RWPE1 (cell line): ENCODE measurements at regions not wholly inside any gene's neighbourhood (a gene's known extent, or its start where the extent isn't known, plus 50 kb on each side); places are given as distances from the start of the nearest gene placed in this dataset.

Experiments
- CTCF ChIA-PET: fragments of 350-600 bp; sonication (Branson Sonifier 250); formaldehyde crosslinking; extraction: SDS; loops from one replicate; lab custom pipeline; 2021; lab: Yijun Ruan, JAX
- POLR2A ChIA-PET: fragments of 400-600 bp; formaldehyde crosslinking; extraction: SDS; loops from one replicate; lab custom pipeline; 2020; ENCODE audit warnings: antibody characterized with exemption; ENCODE audit not compliant: low non-redundant PET; lab: Yijun Ruan, JAX
- DNase-seq: peaks from one replicate; pipeline ENCODE4 v3.0.0; 2012; ENCODE audit warnings: low spot score
- H3K27ac ChIP-seq: fragments of 450-650 bp; 2 replicates; pipeline ENCODE4 v1.5.1; 2017
- CTCF ChIP-seq: fragments of 450-650 bp; conservative IDR thresholded peaks from 2 replicates; pipeline ENCODE4 v1.5.1; 2017; ENCODE audit warnings: low read depth, mild to moderate bottlenecking

GRCh38 chr4:85107553-85107952 lies 141.1 kb upstream of the WDFY3 start:
- H3K27ac ChIP-seq = no peak overlapping the region
- DNase-seq = no peak
- ChIA-PET POLR2A (no interaction called here), CTCF (interaction anchor here (0.5 kb wide), 1 partner anchor 19 kb away, joined by 4 read pairs; no protein-coding TSS in a partner anchor)
- TF ChIP-seq CTCF = no peak

GRCh38 chr4:85113706-85114105 lies 147.2 kb upstream of the WDFY3 start:
- no peak for TF ChIP-seq CTCF
- H3K27ac ChIP-seq = no peak overlapping the region
- ChIA-PET POLR2A (no interaction called here), CTCF (no interaction called here)
- DNase-seq = no peak

GRCh38 chr4:85114526-85114925 lies 148.0 kb upstream of the WDFY3 start:
- TF ChIP-seq CTCF = no peak
- DNase-seq = no peak
- ChIA-PET POLR2A (no interaction called here), CTCF (interaction anchor here (0.6 kb wide), 1 partner anchor 124 kb away, joined by 4 read pairs; no protein-coding TSS in a partner anchor)
- no peak overlapping the region for H3K27ac ChIP-seq

GRCh38 chr4:85116008-85116407 lies 149.5 kb upstream of the WDFY3 start:
- no peak for DNase-seq
- ChIA-PET CTCF (no interaction called here), POLR2A (no interaction called here)
- no peak for TF ChIP-seq CTCF
- H3K27ac ChIP-seq = no peak overlapping the region

GRCh38 chr4:85125688-85126087 lies 159.2 kb upstream of the WDFY3 start:
- no peak overlapping the region for H3K27ac ChIP-seq
- TF ChIP-seq CTCF = no peak
- no peak for DNase-seq
- ChIA-PET CTCF (no interaction called here), POLR2A (no interaction called here)

- CTCF ChIA-PET = interaction anchor here (0.6 to 1.1 kb wide), 3 partner anchors 20 to 671 kb away, joined by 3 to 6 read pairs (median 4); no protein-coding TSS in a partner anchor
- DNase-seq = no peak
- no peak for TF ChIP-seq CTCF
- POLR2A ChIA-PET = no interaction called here
- H3K27ac ChIP-seq = no peak overlapping the region
Measured at GRCh38 chr4:85126991-85127591, 160.6 kb upstream of the WDFY3 start.
